DND-41 (cell line): ENCODE measurements at regions not wholly inside any gene's neighbourhood (a gene's known extent, or its start where the extent isn't known, plus 50 kb on each side); places are given as distances from the start of the nearest gene placed in this dataset.

Source experiments
- ATAC-seq: fragments of 200-7000 bp; cut with Tn5 transposase; 3 replicates; pipeline ENCODE4 v1.9.1; 2021; ENCODE audit warnings: low read depth; ENCODE audit not compliant: insufficient read depth
- DNase-seq: peaks from one replicate; pipeline ENCODE4 v3.0.0-alpha.2; 2020
- H2AFZ ChIP-seq: 2 replicates; pipeline ENCODE4 v1.6.0; 2012; ENCODE audit warnings: low read depth, low read length
- H3K27ac ChIP-seq: 2 replicates; pipeline ENCODE4 v1.5.1; 2012; ENCODE audit warnings: low read length, inconsistent platforms
- H3K27me3 ChIP-seq: fragments of 200-600 bp; sonication (generic); 2 replicates; pipeline ENCODE4 v1.6.0; 2012; ENCODE audit warnings: low read length, mild to moderate bottlenecking, inconsistent platforms; ENCODE audit not compliant: insufficient read depth, poor library complexity
- H3K36me3 ChIP-seq: 2 replicates; pipeline ENCODE4 v1.5.1; 2012; ENCODE audit warnings: low read length, inconsistent platforms; ENCODE audit not compliant: insufficient read depth
- H3K4me1 ChIP-seq: 2 replicates; pipeline ENCODE4 v1.5.1; 2012; ENCODE audit warnings: mild to moderate bottlenecking, low read length; ENCODE audit not compliant: insufficient read depth
- H3K4me2 ChIP-seq: 2 replicates; pipeline ENCODE4 v1.6.0; 2012; ENCODE audit warnings: mild to moderate bottlenecking, moderate library complexity, low read length, inconsistent platforms; ENCODE audit not compliant: insufficient read depth
- H3K4me3 ChIP-seq, 2 experiments: fragments of 200-600 bp in 1 of 2; shearing (Covaris generic) in 1 of 2; 2 replicates each; pipeline ENCODE4 v1.5.1; 2012 to 2016; ENCODE audit warnings: inconsistent platforms in 2 of 2, low read length in 2 of 2, mild to moderate bottlenecking in 2 of 2, low read depth in 1 of 2, moderate library complexity in 1 of 2
- H3K79me2 ChIP-seq: 2 replicates; pipeline ENCODE4 v1.6.0; 2012; ENCODE audit warnings: low read length, inconsistent platforms; ENCODE audit not compliant: insufficient read depth
- H3K9ac ChIP-seq: 2 replicates; pipeline ENCODE4 v1.6.0; 2012; ENCODE audit warnings: low read depth, mild to moderate bottlenecking, inconsistent platforms, low read length, moderate library complexity
- H3K9me3 ChIP-seq: 2 replicates; pipeline ENCODE4 v1.5.1; 2012; ENCODE audit warnings: low read length, moderate library complexity, mild to moderate bottlenecking, inconsistent platforms; ENCODE audit not compliant: insufficient read depth, severe bottlenecking
- H4K20me1 ChIP-seq: 2 replicates; pipeline ENCODE4 v1.6.0; 2012; ENCODE audit warnings: low read length; ENCODE audit not compliant: insufficient read depth
- CTCF ChIP-seq: IDR thresholded peaks from 2 replicates; pipeline ENCODE4 v1.5.1; 2012; ENCODE audit warnings: borderline replicate concordance, low read length, moderate library complexity, mild to moderate bottlenecking; ENCODE audit not compliant: poor library complexity, severe bottlenecking; ENCODE audit errors: extremely low read depth
- EZH2 ChIP-seq: IDR thresholded peaks from 3 replicates; pipeline ENCODE4 v1.6.1; 2012; ENCODE audit warnings: borderline replicate concordance, low read depth, mild to moderate bottlenecking, moderate library complexity, low read length, inconsistent platforms; ENCODE audit not compliant: severe bottlenecking

DNA sequence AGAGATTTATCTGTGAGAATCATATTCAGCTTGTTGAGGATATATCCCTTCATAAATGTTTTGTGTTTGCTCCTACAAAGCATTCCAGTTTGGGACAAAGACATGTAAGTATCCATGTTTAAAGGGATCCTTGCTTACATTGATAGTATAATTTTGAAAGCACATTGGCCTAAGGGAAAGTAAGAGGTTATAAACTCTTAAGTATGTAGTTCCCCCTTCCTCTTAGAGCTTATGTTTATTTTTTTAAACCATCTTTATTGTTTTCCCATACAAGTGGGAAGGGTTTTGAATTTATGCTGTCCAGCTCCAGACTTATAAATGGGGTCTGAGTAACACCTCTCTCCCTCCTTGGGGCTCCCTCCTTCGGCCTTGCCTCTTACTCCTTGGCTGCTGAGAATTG, 481.5 kb downstream of the LMO4 start:
- Histone ChIP-seq H3K9ac (no peak overlapping the region), H3K4me1 (no peaks in the 10 kb centered on the region), H3K27ac (no peak overlapping the region), H4K20me1 (no peaks in the 10 kb centered on the region), H3K36me3 (no peaks in the 10 kb centered on the region), H3K27me3 (peaks cover 3% of the 10 kb centered on the region), H3K9me3 (no peaks in the 10 kb centered on the region), H3K79me2 (no peaks in the 10 kb centered on the region), H3K4me3 (no peak overlapping the region), H3K4me2 (no peak overlapping the region), H2AFZ (no peak overlapping the region)
- no peak for TF ChIP-seq CTCF
- DNase-seq (no peak), ATAC-seq (no peak)

DNA sequence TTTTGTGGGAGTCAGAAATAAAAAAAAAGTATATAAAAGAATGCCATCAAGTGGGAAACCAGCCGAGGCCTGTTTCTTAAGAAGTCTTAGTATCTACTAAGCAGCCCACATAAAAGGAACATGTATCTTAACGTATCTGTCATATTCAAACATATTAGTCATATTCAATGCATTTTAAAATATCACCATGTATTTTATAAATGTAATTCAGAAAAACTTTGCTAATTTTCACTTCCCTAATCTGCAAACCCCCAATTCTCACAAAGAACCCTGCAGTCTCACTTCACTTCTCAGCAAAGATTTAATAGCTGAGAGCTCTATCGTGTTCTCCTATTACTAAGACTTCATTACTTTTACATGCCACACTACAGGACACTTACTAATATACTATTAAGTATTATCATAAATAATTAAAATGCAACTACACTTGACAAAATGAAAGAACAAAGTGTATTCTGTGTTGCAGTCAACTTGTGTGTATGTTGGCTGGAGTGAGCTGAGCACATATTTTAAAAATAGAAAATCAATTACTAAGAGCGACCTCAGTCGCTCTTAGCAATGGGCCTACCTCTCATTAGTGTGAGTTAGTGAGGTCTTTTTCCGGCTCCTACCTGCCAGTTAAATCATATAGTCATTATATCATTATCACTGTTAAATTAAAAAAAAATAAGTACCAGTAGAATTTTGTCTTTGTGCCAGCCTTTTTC, 484.3 kb downstream of the LMO4 start:
- no peaks in the 10 kb centered on the region for H4K20me1 ChIP-seq
- H3K4me1 ChIP-seq: no peaks in the 10 kb centered on the region
- H3K9me3 ChIP-seq: no peaks in the 10 kb centered on the region
- peaks cover 3% of the 10 kb centered on the region for H3K27me3 ChIP-seq
- TF ChIP-seq CTCF (no peak), EZH2 (no peak)
- no peak overlapping the region for H2AFZ ChIP-seq
- no peak overlapping the region for H3K4me3 ChIP-seq
- ATAC-seq (no peak), DNase-seq (no peak)
- no peak overlapping the region for H3K4me2 ChIP-seq
- no peaks in the 10 kb centered on the region for H3K36me3 ChIP-seq
- no peak overlapping the region for H3K27ac ChIP-seq
- no peak overlapping the region for H3K9ac ChIP-seq
- H3K79me2 ChIP-seq: no peaks in the 10 kb centered on the region

DNA sequence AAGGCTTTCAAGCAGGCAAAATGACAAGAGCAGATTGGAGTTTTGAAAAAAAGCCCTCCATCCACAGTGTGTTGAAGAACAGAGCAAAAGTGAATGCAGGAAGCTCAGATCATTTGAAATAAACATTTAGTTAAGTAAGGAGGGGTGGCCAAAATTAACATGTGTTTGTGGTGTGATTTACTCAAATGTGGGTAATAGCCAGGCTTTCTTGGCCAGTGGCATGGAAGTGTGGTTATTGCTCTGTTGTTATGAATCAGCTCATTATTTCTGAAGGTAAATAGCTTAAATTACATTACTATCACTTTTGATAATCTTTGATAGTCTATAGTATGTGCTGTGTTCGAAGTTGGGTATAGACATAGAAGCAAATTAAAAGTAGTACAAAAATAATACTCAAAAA, 485.9 kb downstream of the LMO4 start:
- no peak overlapping the region for H2AFZ ChIP-seq
- H3K27me3 ChIP-seq: peaks cover 3% of the 10 kb centered on the region

More for the DNA sequence above, 485.9 kb downstream of the LMO4 start:
- Histone ChIP-seq H3K4me3 (no peak overlapping the region), H4K20me1 (no peaks in the 10 kb centered on the region), H3K4me1 (no peaks in the 10 kb centered on the region), H3K4me2 (no peak overlapping the region), H3K9me3 (no peaks in the 10 kb centered on the region), H3K27ac (no peak overlapping the region), H3K79me2 (no peaks in the 10 kb centered on the region), H3K36me3 (no peaks in the 10 kb centered on the region), H3K9ac (no peak overlapping the region)
- no peak for ATAC-seq
- TF ChIP-seq EZH2 (no peak), CTCF (no peak)
- no peak for DNase-seq
